ENCODE measurements at regions not wholly inside any gene's neighbourhood (a gene's known extent, or its start where the extent isn't known, plus 50 kb on each side); places are given as distances from the start of the nearest gene placed in this dataset.

GRCh38 chr14:86865934-86866333, 1127.0 kb downstream of the GALC start:
- no peak for DNase-seq

DNA sequence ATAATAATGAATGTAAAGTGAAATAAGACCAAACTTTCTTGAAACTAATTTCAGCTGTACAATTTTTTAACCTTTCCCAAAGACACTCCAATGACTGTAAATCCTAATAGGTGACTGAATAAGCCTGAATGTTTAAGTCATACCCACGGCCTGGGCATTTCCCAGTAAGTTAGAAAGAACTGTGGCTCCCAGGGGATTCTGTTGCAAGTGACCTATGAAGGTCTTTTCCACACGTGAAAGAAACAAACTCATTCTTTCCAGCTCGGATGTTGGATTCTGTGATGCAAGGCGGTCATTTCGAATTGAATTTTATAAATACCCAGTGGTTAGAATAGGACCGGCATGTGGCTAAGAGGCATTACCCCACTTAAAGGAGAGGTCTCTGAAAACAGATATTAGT, 1134.4 kb downstream of the GALC start:
- peak; percentile 33 for DNase-seq

- DNase-seq: peak; percentile 84
These were observed 1135.0 kb downstream of the GALC start for GRCh38 chr14:86858031-86858430.

DNA sequence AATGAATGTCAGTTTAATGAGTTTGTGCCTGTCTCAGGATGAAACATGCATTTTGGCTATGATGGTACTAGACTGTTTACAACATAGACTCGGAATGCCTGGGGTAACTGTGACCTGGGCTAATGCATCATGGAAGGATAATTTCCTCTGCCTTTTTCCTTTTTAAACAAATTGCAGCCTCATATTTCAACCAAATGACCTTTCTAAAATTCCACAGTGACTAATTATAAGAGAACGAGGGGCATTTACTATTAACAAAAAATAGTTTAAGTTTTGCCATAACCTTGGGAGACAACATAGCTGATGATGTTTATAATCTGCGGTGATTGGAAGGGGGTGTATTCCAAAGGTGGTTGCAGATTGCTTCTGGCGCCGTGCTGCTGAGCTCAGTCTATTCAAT, 1140.5 kb downstream of the GALC start:
- DNase-seq: peak; percentile 40

GRCh38 chr14:86847140-86847539, 1145.8 kb downstream of the GALC start:
- peak; percentile 49 for DNase-seq

- no peak for DNase-seq
These were observed 1154.6 kb downstream of the GALC start for GRCh38 chr14:86838363-86838762.

- DNase-seq: peak; percentile 23
These were observed 1166.3 kb downstream of the GALC start for GRCh38 chr14:86826661-86827060.

DNA sequence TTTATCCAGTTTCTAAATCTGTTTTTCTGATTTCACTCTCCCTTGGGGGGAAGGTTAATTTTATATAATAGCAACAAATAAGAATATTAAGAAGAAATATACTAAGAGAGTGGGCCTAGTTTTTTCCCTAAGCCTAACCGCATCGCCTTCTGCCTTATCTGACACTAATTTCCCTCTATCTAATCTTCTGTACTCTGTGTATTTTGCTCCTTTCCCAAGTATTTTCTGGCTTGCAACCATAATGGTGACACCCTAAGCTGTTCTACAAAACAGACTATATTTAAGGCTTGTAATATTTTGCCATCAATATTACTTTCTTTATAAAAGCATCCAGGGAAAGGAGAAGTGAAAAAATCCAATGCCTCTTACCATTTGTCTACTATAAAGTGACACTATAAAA, 1168.8 kb downstream of the GALC start:
- no peak for DNase-seq

- no peak for DNase-seq
These were observed 1169.4 kb downstream of the GALC start for GRCh38 chr14:86823581-86823980.

GRCh38 chr14:86815341-86815740, 1177.6 kb downstream of the GALC start:
- peak; percentile 14 for DNase-seq

GRCh38 chr14:86802726-86803125, 1190.3 kb downstream of the GALC start:
- DNase-seq: peak; percentile 26

DNA sequence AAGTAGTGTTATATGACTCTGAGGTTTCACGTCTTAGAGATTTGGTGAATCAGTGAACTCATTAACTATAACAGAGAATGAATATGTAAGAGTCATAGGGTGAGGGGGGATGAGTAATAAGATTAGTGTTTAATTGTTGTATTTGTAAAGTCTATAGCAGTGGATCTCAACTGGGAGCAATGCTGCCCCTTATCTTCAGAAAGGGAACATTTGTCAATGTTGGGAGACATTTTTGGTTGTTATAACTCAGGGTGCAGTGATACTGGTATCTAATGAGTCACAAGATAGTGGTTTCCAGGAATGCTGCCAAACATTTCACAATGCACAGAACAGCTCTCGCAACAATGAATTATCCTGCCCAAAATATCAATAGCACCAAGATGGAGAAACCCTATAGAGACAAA, 1193.7 kb downstream of the GALC start:
- peak; percentile 99 for DNase-seq

DNA sequence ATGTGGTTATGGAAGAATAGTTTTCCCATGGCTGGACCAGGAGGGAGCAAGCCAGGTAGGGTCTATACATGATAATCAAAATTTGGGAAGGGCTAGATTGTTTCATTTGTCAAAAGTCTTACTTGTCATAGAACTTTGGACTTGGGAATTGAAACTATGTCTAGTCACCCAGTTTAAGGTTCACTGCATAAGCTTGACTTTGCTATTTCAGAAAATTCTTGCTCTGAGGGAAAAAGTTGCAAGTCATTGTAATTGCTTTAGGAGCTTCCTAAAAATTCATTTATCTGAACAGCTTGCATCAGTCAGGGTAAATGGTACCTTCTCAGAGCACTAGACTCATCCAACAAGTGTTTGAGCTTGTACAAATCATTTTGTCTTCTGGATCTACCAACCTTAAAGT, 1194.7 kb downstream of the GALC start:
- peak; percentile 33 for DNase-seq

GRCh38 chr14:86797075-86797351, 1196.0 kb downstream of the GALC start:
- DNase-seq: no peak

GRCh38 chr14:86796221-86797074, 1196.5 kb downstream of the GALC start:
- peak; percentile 98 for DNase-seq

- DNase-seq: no peak
These were observed 1198.3 kb downstream of the GALC start for GRCh38 chr14:86794689-86795088.

DNA sequence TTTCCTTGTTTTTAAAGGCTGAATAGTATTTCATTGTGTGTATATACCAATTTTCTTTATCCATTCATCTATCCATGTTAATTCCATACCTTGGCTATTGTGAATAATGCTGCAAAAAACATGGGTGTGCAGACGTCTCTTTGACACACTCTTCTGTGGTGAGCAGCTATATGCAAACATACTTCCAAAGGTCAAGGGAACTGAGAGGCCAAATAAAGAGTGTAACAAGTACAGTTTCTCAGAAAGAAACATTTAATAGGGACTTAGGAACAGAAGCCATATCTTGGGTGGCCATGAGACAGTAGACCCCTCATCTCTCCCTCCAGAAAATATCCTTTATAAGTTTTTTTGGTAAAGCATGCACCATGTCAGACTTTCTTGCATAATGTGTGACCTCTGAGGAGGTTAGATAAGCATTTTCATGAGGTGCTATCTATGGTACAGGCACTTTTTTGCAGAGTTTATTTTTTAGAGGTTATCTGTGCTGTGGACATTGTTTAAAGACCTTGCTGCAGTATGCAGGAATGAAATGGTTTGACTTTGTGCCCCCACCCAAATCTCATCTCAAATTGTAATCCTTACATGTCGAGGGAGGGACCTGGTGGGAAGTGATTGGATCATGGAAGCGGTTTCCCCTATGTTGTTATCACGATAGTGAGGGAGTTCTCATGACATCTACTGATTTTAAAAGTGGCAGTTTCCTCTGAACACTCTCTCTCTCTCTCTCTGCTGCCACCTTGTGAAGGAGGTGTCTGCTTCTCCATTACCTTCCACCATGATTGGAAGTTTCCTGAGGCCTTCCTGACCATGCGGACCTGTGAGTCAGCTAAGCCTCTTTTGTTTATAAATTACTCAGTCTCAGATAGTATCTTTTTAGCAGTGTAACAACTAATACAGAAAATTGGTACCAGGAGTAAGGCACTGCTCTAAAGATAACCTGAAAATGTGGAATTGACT, 1202.3 kb downstream of the GALC start:
- DNase-seq: peak; percentile 25

DNA sequence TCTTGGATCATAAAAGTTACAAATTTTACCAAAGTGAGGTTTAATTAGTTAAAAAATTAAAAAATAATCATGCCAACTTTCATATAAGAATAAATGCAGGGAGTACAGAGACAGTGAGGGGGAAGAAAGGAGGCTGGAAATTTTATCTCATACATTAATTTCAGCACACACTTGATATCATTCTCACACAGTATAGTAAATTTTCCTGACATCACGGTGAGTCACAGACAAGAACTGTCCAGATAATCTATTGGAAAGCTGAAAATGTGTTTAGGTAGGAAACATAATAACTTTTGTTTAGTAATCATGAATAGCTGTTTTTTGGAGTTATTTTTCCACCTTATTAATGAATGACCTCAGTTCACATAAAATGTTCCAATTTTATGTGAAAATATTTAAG, 1204.8 kb downstream of the GALC start:
- DNase-seq: peak; percentile 68

DNA sequence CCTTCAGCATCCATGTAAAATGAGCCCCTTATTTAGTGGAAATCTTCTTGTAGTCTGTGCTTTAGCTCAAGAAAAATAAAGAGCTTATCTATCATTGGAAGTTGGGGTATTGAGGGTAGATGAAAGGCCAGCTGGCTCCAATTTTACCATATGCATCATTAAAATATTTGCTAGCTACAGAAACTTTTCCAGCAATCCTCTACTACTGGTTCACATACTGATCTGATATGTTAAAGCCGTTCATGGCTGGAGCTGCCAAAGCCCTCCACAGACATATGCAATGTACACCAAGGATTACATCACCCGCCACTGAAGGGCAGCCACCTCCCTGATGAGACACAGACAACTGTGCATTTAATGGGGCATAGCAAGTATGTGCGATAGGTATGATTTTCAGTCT, 1205.3 kb downstream of the GALC start:
- DNase-seq: peak; percentile 97

- peak; percentile 25 for DNase-seq
These were observed 1210.8 kb downstream of the GALC start for GRCh38 chr14:86782092-86782580.

GRCh38 chr14:86780876-86781510, 1212.0 kb downstream of the GALC start:
- no peak for DNase-seq

DNA sequence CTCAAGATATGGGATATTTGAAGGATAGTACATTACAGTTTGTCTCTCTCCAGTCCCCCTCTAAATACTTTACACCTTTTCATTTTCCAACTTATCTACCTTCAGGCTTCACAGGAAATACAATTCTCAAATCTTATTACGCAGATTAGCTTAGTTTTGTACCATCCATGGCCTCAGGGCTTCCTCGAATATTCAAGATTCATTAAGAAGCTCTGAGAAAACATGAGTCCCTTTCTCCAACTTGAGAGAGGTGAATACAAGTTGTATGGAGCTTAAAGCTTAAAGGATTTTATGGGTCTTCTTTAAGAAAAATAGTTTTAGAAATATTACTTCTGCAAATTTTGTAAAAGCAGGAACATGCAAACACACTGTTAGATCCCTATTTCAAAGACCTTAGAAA, 1212.5 kb downstream of the GALC start:
- DNase-seq: no peak

GRCh38 chr14:86779416-86779815, 1213.6 kb downstream of the GALC start:
- peak; percentile 69 for DNase-seq

Data from fibroblast of upper back skin (primary cell).